Stomach (tissue), 4 donors: ENCODE measurements at regions not wholly inside any gene's neighbourhood (a gene's known extent, or its start where the extent isn't known, plus 50 kb on each side); places are given as distances from the start of the nearest gene placed in this dataset.

Source experiments
- CTCF ChIP-seq, 7 experiments: fragments of 450-650 bp in 4 of 7; fragments of 200-600 bp in 3 of 7; sonication (generic) in 3 of 7; IDR thresholded peaks; one replicate each; pipeline ENCODE4 v1.5.1; 2016 to 2019; ENCODE audit warnings: antibody characterized with exemption in 7 of 7, control low read depth in 2 of 7, mild to moderate bottlenecking in 1 of 7
- POLR2A ChIP-seq, 4 donors: fragments of 450-650 bp; IDR thresholded peaks; one replicate each; pipeline ENCODE4 v1.6.1; 2016; ENCODE audit warnings: antibody characterized with exemption in 4 of 4, control low read depth in 2 of 4, mild to moderate bottlenecking in 1 of 4, moderate library complexity in 1 of 4

GRCh38 chr10:18960466-18961079 is 88.0 kb upstream of the MALRD1 start:
- no peak for TF ChIP-seq CTCF (IDR thresholded peaks at IDR 0.05)
- TF ChIP-seq POLR2A (IDR thresholded peaks at IDR 0.05), result no peak
